Stimulated activated naive CD4-positive, alpha-beta T cell (primary cell): ENCODE measurements at regions not wholly inside any gene's neighbourhood (a gene's known extent, or its start where the extent isn't known, plus 50 kb on each side); places are given as distances from the start of the nearest gene placed in this dataset.
A peak's percentile ranks its signal among the peaks of the same experiment; 100 is the strongest.

Experiments used
- DNase-seq, 6 experiments: peaks; one replicate each; lab custom pipeline; 2025; lab: John Stamatoyannopoulos, UW

GRCh38 chr2:136402281-136402680 is 284.3 kb upstream of the CXCR4 start:
- no peak for DNase-seq

- DNase-seq, result no peak
These were observed 281.8 kb upstream of the CXCR4 start for GRCh38 chr2:136399667-136400289.

- no peak for DNase-seq
These were observed 277.6 kb upstream of the CXCR4 start for GRCh38 chr2:136395582-136395981.

GRCh38 chr2:136394136-136395060 is 276.4 kb upstream of the CXCR4 start:
- no peak for DNase-seq

- no peak for DNase-seq
These were observed 275.6 kb upstream of the CXCR4 start for GRCh38 chr2:136393514-136393913.

- DNase-seq, result no peak
These were observed 275.1 kb upstream of the CXCR4 start for GRCh38 chr2:136392897-136393505.

- DNase-seq, result no peak
These were observed 271.9 kb upstream of the CXCR4 start for GRCh38 chr2:136389809-136390208.

- DNase-seq, result no peak
These were observed 268.1 kb upstream of the CXCR4 start for GRCh38 chr2:136386046-136386445.

GRCh38 chr2:136384531-136385303 is 266.8 kb upstream of the CXCR4 start:
- DNase-seq, result peak; percentile 7 to 75 (median 52)

- DNase-seq, result no peak
These were observed 265.2 kb upstream of the CXCR4 start for GRCh38 chr2:136383167-136383566.

GRCh38 chr2:136381722-136382633 is 264.0 kb upstream of the CXCR4 start:
- DNase-seq, result peak; percentile 27 to 88 (median 70)

- no peak for DNase-seq
These were observed 263.3 kb upstream of the CXCR4 start for GRCh38 chr2:136381245-136381644.

- DNase-seq, result peak; percentile 38 to 80 (median 62)
These were observed 261.0 kb upstream of the CXCR4 start for GRCh38 chr2:136378712-136379595.

- DNase-seq, result no peak
These were observed 259.8 kb upstream of the CXCR4 start for GRCh38 chr2:136377423-136378382.

- no peak for DNase-seq
These were observed 258.9 kb upstream of the CXCR4 start for GRCh38 chr2:136376798-136377211.

- DNase-seq, result peak in 1 of 6 experiments; percentile 6
These were observed 258.3 kb upstream of the CXCR4 start for GRCh38 chr2:136376211-136376610.

GRCh38 chr2:136375017-136375901 is 257.3 kb upstream of the CXCR4 start:
- DNase-seq, result no peak

GRCh38 chr2:136373841-136374240 is 255.9 kb upstream of the CXCR4 start:
- no peak for DNase-seq
